ENCODE measurements at regions not wholly inside any gene's neighbourhood (a gene's known extent, or its start where the extent isn't known, plus 50 kb on each side); places are given as distances from the start of the nearest gene placed in this dataset.

DNA sequence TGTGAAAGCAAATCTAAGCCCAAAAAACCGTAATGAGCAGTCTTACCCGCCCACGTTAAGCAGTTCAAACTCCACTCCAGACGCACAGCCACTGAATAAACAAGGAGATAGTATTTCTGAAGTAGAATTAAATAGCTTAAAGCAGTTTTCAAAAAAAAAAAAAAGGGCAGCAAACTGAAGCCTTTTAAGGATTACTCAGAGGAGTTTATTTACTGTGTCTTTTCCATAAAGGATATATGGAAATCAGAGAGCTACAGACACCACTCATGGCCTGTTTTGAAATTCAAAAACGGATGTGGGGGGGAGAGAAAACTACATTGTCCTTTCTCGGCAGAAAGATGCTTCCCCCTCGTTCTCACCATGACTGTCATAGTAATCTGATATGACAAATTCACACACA lies 83.7 kb upstream of the IRX1 start:
- intact Hi-C loops (cut with DNase I) = no loop called here
- FAIRE-seq = no peak

GRCh38 chr5:3511519-3511918 lies 84.1 kb upstream of the IRX1 start:
- H3K27ac ChIP-seq (ENCODE audit: low read depth in 2 of 2, low read length in 2 of 2) = no peak overlapping the region
- H3K27me3 ChIP-seq (ENCODE audit: control insufficient read depth, insufficient read depth, low read length) = no peaks in the 10 kb centered on the region
- H3K9me3 ChIP-seq (ENCODE audit: control insufficient read depth in 2 of 3, insufficient read depth in 1 of 3, low read length in 3 of 3) = peaks cover 0 to 12% (median 0%) of the 10 kb centered on the region in 3 donors
- no peaks in the 10 kb centered on the region for H3K4me1 ChIP-seq (ENCODE audit: control insufficient read depth in 2 of 3, insufficient read depth in 2 of 3, low read depth in 1 of 3, low read length in 3 of 3)
- H3K36me3 ChIP-seq (ENCODE audit: control insufficient read depth in 2 of 3, insufficient read depth in 3 of 3, low read length in 3 of 3) = no peaks in the 10 kb centered on the region
- H3K4me3 ChIP-seq (ENCODE audit: low read length in 3 of 3) = no peak overlapping the region
- FAIRE-seq (no peak), DNase-seq (no peak)
- intact Hi-C loops (cut with DNase I) = no loop called here
- H3K9ac ChIP-seq (ENCODE audit: low read length in 3 of 3) = no peak overlapping the region
- no peak for TF ChIP-seq CTCF (IDR thresholded peaks at IDR 0.05; ENCODE audit: borderline replicate concordance, extremely low read depth, insufficient read depth)

More for the DNA sequence above, 83.7 kb upstream of the IRX1 start:
- H3K4me3 ChIP-seq (ENCODE audit: low read length in 3 of 3) = no peak overlapping the region
- H3K4me1 ChIP-seq (ENCODE audit: control insufficient read depth in 2 of 3, insufficient read depth in 2 of 3, low read depth in 1 of 3, low read length in 3 of 3) = no peaks in the 10 kb centered on the region
- no peak for TF ChIP-seq CTCF (IDR thresholded peaks at IDR 0.05; ENCODE audit: borderline replicate concordance, extremely low read depth, insufficient read depth)
- DNase-seq = peak in 2 of 5 donors; percentile 39 to 42
- H3K36me3 ChIP-seq (ENCODE audit: control insufficient read depth in 2 of 3, insufficient read depth in 3 of 3, low read length in 3 of 3) = no peaks in the 10 kb centered on the region
- H3K27ac ChIP-seq (ENCODE audit: low read depth in 2 of 2, low read length in 2 of 2) = no peak overlapping the region
- no peak overlapping the region for H3K9ac ChIP-seq (ENCODE audit: low read length in 3 of 3)
- peaks cover 0 to 12% (median 0%) of the 10 kb centered on the region in 3 donors for H3K9me3 ChIP-seq (ENCODE audit: control insufficient read depth in 2 of 3, insufficient read depth in 1 of 3, low read length in 3 of 3)
- H3K27me3 ChIP-seq (ENCODE audit: control insufficient read depth, insufficient read depth, low read length) = no peaks in the 10 kb centered on the region

DNA sequence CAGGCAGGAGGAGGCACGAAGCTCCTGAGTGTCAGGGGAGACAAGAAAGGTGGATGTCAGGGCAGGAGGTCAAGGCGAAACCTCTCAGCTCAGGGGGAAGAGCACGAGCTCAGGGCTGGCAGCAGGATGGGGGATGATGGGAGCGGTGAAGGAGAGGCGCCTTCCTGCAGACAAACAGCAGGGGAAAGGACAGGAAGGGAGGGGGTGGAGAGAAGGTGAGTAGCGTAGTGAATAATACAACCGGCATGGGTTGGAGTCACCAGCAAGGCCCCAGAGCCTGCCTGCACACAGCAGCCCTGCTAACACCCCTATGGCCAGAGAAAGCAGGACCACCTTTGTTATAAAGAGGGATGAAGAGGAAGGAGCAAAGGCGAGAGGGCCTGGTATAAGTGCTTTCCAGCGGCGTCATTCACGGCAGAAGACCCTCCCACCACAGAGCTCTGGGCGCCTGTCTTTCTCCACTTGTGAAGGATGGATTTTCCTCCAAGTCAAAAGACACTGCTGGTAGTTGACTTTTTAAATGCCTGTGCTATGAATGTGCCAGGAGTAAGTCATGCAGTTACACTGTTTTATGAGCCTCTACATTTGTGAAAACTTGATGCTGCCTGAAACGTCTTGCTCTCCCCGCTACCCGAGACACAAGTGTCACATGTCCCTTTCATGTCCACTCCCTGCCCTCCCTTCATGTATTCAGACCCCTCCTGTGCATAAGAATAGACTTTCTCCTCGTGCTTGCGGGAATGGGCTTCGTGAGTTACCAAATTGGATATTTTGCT lies 84.8 kb upstream of the IRX1 start:
- Histone ChIP-seq H3K36me3 (ENCODE audit: control insufficient read depth in 2 of 3, insufficient read depth in 3 of 3, low read length in 3 of 3) (no peaks in the 10 kb centered on the region), H3K27ac (ENCODE audit: low read depth in 2 of 2, low read length in 2 of 2) (no peak overlapping the region), H3K9me3 (ENCODE audit: control insufficient read depth in 2 of 3, insufficient read depth in 1 of 3, low read length in 3 of 3) (peaks cover 0 to 12% (median 0%) of the 10 kb centered on the region in 3 donors), H3K9ac (ENCODE audit: low read length in 3 of 3) (no peak overlapping the region), H3K4me3 (ENCODE audit: low read length in 3 of 3) (no peak overlapping the region), H3K27me3 (ENCODE audit: control insufficient read depth, insufficient read depth, low read length) (no peaks in the 10 kb centered on the region), H3K4me1 (ENCODE audit: control insufficient read depth in 2 of 3, insufficient read depth in 2 of 3, low read depth in 1 of 3, low read length in 3 of 3) (no peaks in the 10 kb centered on the region)
- intact Hi-C loops (cut with DNase I) = no loop called here
- DNase-seq (peak in 2 of 5 donors; percentile 48 to 56), FAIRE-seq (no peak)
- no peak for TF ChIP-seq CTCF (IDR thresholded peaks at IDR 0.05; ENCODE audit: borderline replicate concordance, extremely low read depth, insufficient read depth)
